ENCODE measurements at regions not wholly inside any gene's neighbourhood (a gene's known extent, or its start where the extent isn't known, plus 50 kb on each side); places are given as distances from the start of the nearest gene placed in this dataset.
"Not testable (repeated sequence)": the region's sequence is repeated elsewhere in the genome, so short reads cannot be mapped to it uniquely, and the experiment has no call there.

GRCh38 chr11:10956884-10957283, 99.0 kb upstream of the ZBED5 start:
- TF ChIP-seq, protein P1, sequence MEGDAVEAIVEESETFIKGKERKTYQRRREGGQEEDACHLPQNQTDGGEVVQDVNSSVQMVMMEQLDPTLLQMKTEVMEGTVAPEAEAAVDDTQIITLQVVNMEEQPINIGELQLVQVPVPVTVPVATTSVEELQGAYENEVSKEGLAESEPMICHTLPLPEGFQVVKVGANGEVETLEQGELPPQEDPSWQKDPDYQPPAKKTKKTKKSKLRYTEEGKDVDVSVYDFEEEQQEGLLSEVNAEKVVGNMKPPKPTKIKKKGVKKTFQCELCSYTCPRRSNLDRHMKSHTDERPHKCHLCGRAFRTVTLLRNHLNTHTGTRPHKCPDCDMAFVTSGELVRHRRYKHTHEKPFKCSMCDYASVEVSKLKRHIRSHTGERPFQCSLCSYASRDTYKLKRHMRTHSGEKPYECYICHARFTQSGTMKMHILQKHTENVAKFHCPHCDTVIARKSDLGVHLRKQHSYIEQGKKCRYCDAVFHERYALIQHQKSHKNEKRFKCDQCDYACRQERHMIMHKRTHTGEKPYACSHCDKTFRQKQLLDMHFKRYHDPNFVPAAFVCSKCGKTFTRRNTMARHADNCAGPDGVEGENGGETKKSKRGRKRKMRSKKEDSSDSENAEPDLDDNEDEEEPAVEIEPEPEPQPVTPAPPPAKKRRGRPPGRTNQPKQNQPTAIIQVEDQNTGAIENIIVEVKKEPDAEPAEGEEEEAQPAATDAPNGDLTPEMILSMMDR (conservative IDR thresholded peaks at IDR 0.05; ENCODE audit: low read length), result not testable (repeated sequence)
- TF ChIP-seq EZH2phosphoT487 (IDR thresholded peaks at IDR 0.05; ENCODE audit: borderline replicate concordance, low read depth, low read length), result not testable (repeated sequence)

Measured in OCI-LY7 (cell line).